GM18517 (cell line): ENCODE measurements at regions not wholly inside any gene's neighbourhood (a gene's known extent, or its start where the extent isn't known, plus 50 kb on each side); places are given as distances from the start of the nearest gene placed in this dataset.
"Not testable (repeated sequence)": the region's sequence is repeated elsewhere in the genome, so short reads cannot be mapped to it uniquely, and the experiment has no call there.

Source experiments
- ATAC-seq: cut with Tn5 transposase; IDR thresholded peaks from one replicate; pipeline ENCODE4 v1.9.1; 2021; ENCODE audit warnings: mild to moderate bottlenecking, moderate library complexity; ENCODE audit not compliant: unreplicated experiment

- not testable (repeated sequence) for ATAC-seq
These were observed 287.6 kb upstream of the RASGRP1 start for GRCh38 chr15:38852188-38852587.

- no peak for ATAC-seq
These were observed 289.0 kb upstream of the RASGRP1 start for GRCh38 chr15:38853608-38854007.

DNA sequence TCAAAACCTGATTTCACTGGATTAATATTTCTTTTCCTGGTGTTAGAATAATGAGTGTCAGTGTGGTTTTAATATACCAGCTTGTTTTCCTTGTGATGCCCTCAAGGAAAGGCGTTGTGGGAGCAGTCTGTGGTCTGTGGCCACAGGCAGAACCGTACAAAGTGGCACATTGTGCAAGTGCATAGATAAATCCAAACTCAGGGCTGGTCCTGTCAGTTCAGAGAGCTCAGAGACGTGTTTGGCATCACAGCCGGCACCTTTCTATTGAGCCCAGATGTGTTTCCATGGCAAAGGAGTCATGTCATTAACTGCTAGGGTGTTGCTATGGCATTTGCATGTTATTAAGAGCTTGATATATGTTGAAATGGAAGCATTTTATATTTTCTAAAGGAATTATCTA lies 289.9 kb upstream of the RASGRP1 start:
- no peak for ATAC-seq

DNA sequence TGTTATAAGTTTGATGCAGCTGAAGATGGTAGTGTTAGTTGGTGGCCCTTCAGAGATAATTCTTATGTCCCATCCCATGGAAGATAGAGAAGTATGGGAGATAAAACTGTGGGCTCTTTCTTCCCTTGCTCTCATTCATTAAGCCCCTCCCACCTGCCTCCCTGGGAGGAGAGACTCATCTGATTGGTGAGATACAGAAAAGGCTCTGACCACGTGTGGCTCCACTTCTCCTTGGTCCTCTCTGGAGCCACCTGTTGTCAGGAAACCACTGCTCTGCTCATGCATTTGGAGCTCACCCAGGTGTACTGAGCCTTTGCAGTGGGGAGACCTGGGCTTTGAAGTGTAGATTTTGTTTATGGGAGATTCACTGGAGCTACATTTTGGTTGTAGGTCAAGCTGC lies 293.2 kb upstream of the RASGRP1 start:
- no peak for ATAC-seq

- no peak for ATAC-seq
These were observed 295.0 kb upstream of the RASGRP1 start for GRCh38 chr15:38859574-38859973.

GRCh38 chr15:38860253-38860652 lies 295.6 kb upstream of the RASGRP1 start:
- no peak for ATAC-seq

DNA sequence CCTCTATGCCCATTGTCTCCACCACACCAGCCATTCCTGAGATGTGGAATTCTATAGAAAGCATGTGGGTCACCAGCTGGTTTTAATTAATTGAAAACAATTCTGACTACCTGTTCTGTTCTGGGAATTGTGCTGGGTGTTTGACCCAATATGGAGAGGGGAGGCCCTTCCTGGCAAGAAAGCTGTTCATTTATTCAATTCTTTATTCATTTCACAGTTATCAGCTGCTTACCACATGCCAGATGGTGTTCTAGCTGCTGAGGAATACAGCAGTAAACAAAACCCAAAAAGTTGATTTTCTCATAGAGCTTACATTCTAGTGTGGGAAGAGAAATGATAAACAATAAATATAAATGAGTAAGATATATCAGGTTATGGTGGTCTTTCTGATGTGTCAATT lies 296.1 kb upstream of the RASGRP1 start:
- no peak for ATAC-seq

DNA sequence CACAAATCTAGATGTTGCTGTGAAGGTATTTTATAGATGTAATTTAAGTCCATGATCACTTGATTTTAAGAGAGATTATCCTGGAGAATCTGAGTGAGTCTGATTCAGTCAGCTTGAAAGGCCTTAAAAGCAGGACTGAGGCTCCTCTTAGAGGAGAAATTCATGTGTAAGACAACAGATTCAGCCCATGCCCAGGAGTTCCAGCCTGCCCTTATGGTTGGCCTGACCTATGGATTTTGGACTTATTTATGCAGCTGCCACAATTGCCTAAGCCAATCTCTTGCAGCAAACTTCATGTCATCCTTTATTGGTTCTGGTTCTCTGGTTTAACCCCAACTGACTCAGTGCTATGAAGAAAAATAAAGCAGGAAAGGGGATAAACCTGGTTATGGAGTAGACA lies 296.5 kb upstream of the RASGRP1 start:
- ATAC-seq: no peak

GRCh38 chr15:38862099-38862498 lies 297.5 kb upstream of the RASGRP1 start:
- no peak for ATAC-seq

- ATAC-seq: no peak
These were observed 298.8 kb upstream of the RASGRP1 start for GRCh38 chr15:38863381-38863780.

DNA sequence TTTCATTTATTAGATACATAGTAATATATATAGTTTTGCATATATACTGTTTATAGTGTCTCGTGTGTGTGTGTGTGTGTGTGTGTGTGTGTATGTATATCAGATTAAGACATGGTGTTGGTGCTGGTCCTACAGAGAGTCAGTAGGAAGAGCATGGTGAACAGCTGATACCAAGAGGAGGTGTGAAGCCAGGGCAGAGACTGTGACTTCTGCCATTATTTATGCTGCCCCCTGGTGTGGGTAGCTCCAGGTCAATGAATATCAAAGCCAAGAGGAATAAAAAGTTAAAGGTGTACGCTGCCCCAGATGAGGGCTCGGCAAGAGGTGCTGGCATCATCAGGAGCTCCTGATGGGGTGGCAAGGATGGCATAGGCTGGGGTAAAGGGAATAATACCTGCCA lies 299.5 kb upstream of the RASGRP1 start:
- ATAC-seq: no peak

GRCh38 chr15:38864827-38865581 lies 300.4 kb upstream of the RASGRP1 start:
- no peak for ATAC-seq

GRCh38 chr15:38867556-38867955 lies 302.9 kb upstream of the RASGRP1 start:
- no peak for ATAC-seq

- no peak for ATAC-seq
These were observed 303.9 kb upstream of the RASGRP1 start for GRCh38 chr15:38868326-38869114.

DNA sequence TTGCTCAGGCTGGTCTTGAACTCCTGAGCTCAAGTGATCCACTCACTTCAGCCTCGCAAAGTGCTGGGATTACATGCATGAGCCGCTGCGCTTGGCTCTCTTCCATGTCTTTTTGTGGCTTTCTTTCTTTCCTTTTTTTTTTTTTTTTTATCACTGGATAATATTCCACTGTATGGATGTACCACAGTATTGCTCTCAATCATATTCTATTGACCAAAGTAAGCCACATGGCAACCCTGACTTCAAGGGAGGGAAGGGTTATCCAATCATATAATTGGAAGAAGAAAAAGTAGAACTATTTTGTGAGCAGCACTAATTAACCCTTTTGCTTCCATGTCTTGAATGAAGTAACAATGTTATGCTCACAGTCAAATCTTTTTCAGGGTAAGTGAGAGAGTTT lies 307.0 kb upstream of the RASGRP1 start:
- no peak for ATAC-seq

- no peak for ATAC-seq
These were observed 308.1 kb upstream of the RASGRP1 start for GRCh38 chr15:38872732-38873131.

- ATAC-seq: no peak
These were observed 308.5 kb upstream of the RASGRP1 start for GRCh38 chr15:38873158-38873557.

DNA sequence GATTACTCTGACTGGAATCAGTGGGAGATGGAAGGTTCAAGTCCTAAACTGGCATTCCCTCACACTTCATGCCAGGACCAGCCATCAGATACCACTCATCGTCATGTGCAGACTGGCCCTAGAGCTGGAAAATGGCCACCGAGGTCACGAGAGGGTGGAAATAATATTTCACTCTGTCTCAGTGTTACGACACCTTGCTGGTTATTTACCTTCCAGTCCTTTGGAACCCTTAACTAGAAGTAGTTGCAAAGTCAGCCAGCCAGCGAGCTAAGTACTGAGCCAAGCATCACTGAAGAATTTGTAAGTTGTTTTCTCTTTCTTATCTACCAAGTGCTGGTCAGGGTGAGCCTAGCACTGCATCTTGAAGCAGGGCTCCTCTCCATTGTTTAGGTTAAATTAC lies 309.9 kb upstream of the RASGRP1 start:
- no peak for ATAC-seq

DNA sequence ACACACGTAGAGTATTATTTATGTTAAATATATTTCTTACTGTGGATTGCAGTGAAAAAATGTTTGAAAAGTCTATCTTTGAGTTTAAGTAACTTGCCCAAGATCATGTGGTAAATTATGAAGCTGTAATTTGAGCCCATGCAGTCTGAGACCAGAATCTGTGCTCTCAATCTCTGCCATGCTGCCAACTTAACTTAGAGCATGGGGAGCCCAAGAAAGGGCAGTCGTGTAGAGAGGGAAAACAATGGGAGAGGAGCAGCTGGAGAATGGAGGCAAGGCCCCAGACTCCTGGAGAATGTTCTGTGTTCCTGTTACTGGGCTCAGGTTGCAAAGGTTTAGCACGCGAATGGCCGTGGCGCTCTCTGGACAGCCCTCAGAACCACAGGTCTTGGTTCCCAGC lies 311.6 kb upstream of the RASGRP1 start:
- ATAC-seq: no peak

DNA sequence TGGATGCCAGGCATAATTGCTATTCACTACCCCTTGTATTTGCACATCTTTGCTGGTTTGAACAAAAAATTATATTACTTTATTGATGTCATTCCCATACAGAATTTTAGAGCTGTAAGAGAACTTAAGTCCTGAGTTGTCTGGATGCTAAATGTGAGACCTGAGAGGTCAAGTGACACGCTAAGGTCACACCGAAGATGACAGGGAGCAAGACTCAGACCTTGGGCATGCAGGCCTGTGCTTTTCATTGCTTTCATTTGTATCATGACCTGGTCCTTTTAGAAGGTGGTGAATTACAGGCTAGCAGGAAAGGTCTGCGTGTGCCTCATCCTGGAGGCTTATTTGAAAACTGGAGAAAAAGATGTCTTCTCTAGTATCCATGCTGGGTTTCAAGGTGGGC lies 312.0 kb upstream of the RASGRP1 start:
- ATAC-seq: no peak

DNA sequence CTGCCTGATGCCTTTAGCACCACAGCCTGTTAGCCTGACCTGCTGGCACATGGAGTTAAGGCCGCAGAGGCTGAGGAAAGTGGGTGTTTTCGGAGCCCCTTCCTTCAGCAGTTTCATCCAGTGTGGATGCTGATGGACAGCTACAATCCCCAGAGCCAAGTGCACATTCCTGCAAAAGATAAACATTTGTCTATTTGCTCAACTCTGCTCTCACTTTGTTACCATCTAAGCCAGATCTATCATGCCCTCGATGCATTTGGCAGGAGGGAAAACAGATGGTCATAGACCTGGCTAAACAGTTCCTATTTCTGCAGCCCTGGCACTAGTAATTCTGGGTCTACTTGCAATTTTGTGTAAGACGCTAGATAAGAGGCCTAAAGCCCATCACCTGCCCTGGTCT lies 312.9 kb upstream of the RASGRP1 start:
- ATAC-seq: no peak

DNA sequence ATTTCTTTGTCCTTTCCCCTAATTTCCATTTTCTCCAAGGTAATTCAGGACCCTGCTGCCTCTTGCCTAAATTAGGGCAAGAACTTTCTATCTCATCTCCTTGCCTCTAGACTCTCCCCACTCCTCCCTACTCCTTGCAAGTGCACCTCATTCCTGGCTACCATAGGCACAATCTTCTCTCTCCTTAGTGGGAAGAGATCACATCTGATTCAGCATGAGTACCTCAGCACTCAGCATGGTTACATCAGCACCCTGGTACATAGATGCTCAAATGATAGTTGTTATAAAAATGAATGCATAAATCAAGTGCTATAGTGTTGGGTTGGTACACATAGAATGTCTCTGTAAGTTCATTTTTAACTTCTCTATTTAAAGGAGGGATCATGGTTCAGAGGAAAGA lies 313.4 kb upstream of the RASGRP1 start:
- ATAC-seq: no peak
